ENCODE measurements at regions not wholly inside any gene's neighbourhood (a gene's known extent, or its start where the extent isn't known, plus 50 kb on each side); places are given as distances from the start of the nearest gene placed in this dataset.

- TF ChIP-seq CTCF (IDR thresholded peaks at IDR 0.05) (no peak), POLR2A (IDR thresholded peaks at IDR 0.05) (no peak), POLR2AphosphoS5 (IDR thresholded peaks at IDR 0.05) (no peak), EP300 (IDR thresholded peaks at IDR 0.05) (no peak)
- intact Hi-C loops (cut with DNase I), result no loop called here
- H3K4me1 ChIP-seq, result peaks cover 0 to 10% (median 7%) of the 10 kb centered on the region in 4 donors
- H3K36me3 ChIP-seq, result no peaks in the 10 kb centered on the region
- no peak for DNase-seq
- H3K4me3 ChIP-seq, result peak overlapping the region in 3 of 4 donors; percentile 24 to 39 (median 36)
- WGBS, 2 donors, result 33 to 71% methylated on average over 28 of the region's 28 CpGs
- no peaks in the 10 kb centered on the region for H3K9me3 ChIP-seq
- no peak overlapping the region for H3K27ac ChIP-seq
- H3K27me3 ChIP-seq, result peaks cover 0 to 21% (median 0%) of the 10 kb centered on the region in 3 donors
These were observed 176.6 kb upstream of the CDKN3 start for GRCh38 chr14:54220071-54220703.

GRCh38 chr14:54220704-54221431 is 175.9 kb upstream of the CDKN3 start:
- Histone ChIP-seq H3K4me1 (peaks cover 0 to 10% (median 7%) of the 10 kb centered on the region in 4 donors), H3K36me3 (no peaks in the 10 kb centered on the region), H3K27ac (no peak overlapping the region), H3K4me3 (peak overlapping the region in 3 of 4 donors; percentile 24 to 39 (median 36)), H3K9me3 (no peaks in the 10 kb centered on the region), H3K27me3 (peaks cover 0 to 21% (median 0%) of the 10 kb centered on the region in 3 donors)
- DNase-seq, result no peak
- intact Hi-C loops (cut with DNase I), result no loop called here
- WGBS, 2 donors, result 38 to 55% methylated on average over 5 of the region's 5 CpGs
- no peak for TF ChIP-seq POLR2A (IDR thresholded peaks at IDR 0.05)
- no peak for TF ChIP-seq POLR2AphosphoS5 (IDR thresholded peaks at IDR 0.05)
- TF ChIP-seq EP300 (IDR thresholded peaks at IDR 0.05), result no peak
- TF ChIP-seq CTCF (IDR thresholded peaks at IDR 0.05), result no peak

GRCh38 chr14:54221432-54221803 is 175.4 kb upstream of the CDKN3 start:
- no peak for DNase-seq
- Histone ChIP-seq H3K9me3 (no peaks in the 10 kb centered on the region), H3K27me3 (peaks cover 0 to 21% (median 0%) of the 10 kb centered on the region in 3 donors), H3K4me3 (no peak overlapping the region), H3K4me1 (peaks cover 0 to 10% (median 7%) of the 10 kb centered on the region in 4 donors), H3K36me3 (no peaks in the 10 kb centered on the region), H3K27ac (no peak overlapping the region)
- 58 to 72% methylated on average over 3 of the region's 3 CpGs for WGBS, 2 donors
- intact Hi-C loops (cut with DNase I), result no loop called here
- no peak for TF ChIP-seq POLR2A (IDR thresholded peaks at IDR 0.05)
- TF ChIP-seq POLR2AphosphoS5 (IDR thresholded peaks at IDR 0.05), result no peak
- TF ChIP-seq CTCF (IDR thresholded peaks at IDR 0.05), result no peak
- no peak for TF ChIP-seq EP300 (IDR thresholded peaks at IDR 0.05)

GRCh38 chr14:54221971-54222370 is 174.8 kb upstream of the CDKN3 start:
- TF ChIP-seq EP300 (IDR thresholded peaks at IDR 0.05), result no peak
- no peak for TF ChIP-seq CTCF (IDR thresholded peaks at IDR 0.05)
- TF ChIP-seq POLR2AphosphoS5 (IDR thresholded peaks at IDR 0.05), result no peak
- no peak for TF ChIP-seq POLR2A (IDR thresholded peaks at IDR 0.05)
- H3K27me3 ChIP-seq, result peaks cover 0 to 21% (median 0%) of the 10 kb centered on the region in 3 donors
- no peak for DNase-seq
- no peak overlapping the region for H3K4me3 ChIP-seq
- H3K4me1 ChIP-seq, result peaks cover 0 to 10% (median 7%) of the 10 kb centered on the region in 4 donors
- WGBS, 2 donors, result 74 to 89% methylated on average over 4 of the region's 4 CpGs
- intact Hi-C loops (cut with DNase I), result no loop called here
- no peaks in the 10 kb centered on the region for H3K36me3 ChIP-seq
- no peak overlapping the region for H3K27ac ChIP-seq
- H3K9me3 ChIP-seq, result no peaks in the 10 kb centered on the region
